Small intestine (tissue), 7 donors: ENCODE measurements at regions not wholly inside any gene's neighbourhood (a gene's known extent, or its start where the extent isn't known, plus 50 kb on each side); places are given as distances from the start of the nearest gene placed in this dataset.
"Not testable (repeated sequence)": the region's sequence is repeated elsewhere in the genome, so short reads cannot be mapped to it uniquely, and the experiment has no call there.

Experiments
- DNase-seq, 2 donors: peaks; one replicate each; pipeline versions ENCODE4 v3.0.0 to v3.0.0-alpha.2; 2013
- FAIRE-seq: peaks from 2 replicates; lab custom pipeline; 2012; peaks lifted over from hg19 to GRCh38; lab: Jason Lieb, UNC
- H3K27ac ChIP-seq, 3 donors: one replicate each; pipeline ENCODE4 v1.5.1; 2013; ENCODE audit warnings: low read length in 2 of 3, mild to moderate bottlenecking in 2 of 3, control low read depth in 1 of 3, inconsistent platforms in 1 of 3, low read depth in 1 of 3, moderate library complexity in 1 of 3
- H3K27me3 ChIP-seq, 3 donors: one replicate each; pipeline ENCODE4 v1.6.1; 2013; ENCODE audit warnings: low read length in 3 of 3, inconsistent platforms in 1 of 3; ENCODE audit not compliant: control insufficient read depth in 3 of 3, insufficient read depth in 3 of 3
- H3K36me3 ChIP-seq, 3 donors: one replicate each; pipeline ENCODE4 v1.6.1; 2013; ENCODE audit warnings: low read length in 3 of 3, inconsistent platforms in 1 of 3, low read depth in 1 of 3, mild to moderate bottlenecking in 1 of 3, moderate library complexity in 1 of 3; ENCODE audit not compliant: control insufficient read depth in 3 of 3, insufficient read depth in 2 of 3
- H3K4me1 ChIP-seq, 3 donors: one replicate each; pipeline ENCODE4 v1.6.1; 2013; ENCODE audit warnings: low read length in 2 of 3, inconsistent platforms in 1 of 3, low read depth in 1 of 3, mild to moderate bottlenecking in 1 of 3, moderate library complexity in 1 of 3; ENCODE audit not compliant: control insufficient read depth in 3 of 3, insufficient read depth in 2 of 3
- H3K4me3 ChIP-seq, 3 donors: one replicate each; pipeline ENCODE4 v1.5.1; 2013; ENCODE audit warnings: low read length in 3 of 3, control low read depth in 1 of 3, inconsistent platforms in 1 of 3, low read depth in 1 of 3, mild to moderate bottlenecking in 1 of 3, moderate library complexity in 1 of 3
- H3K9me3 ChIP-seq, 2 donors: one replicate each; pipeline ENCODE4 v1.6.1; 2013; ENCODE audit warnings: low read depth in 1 of 2, low read length in 1 of 2; ENCODE audit not compliant: control insufficient read depth in 2 of 2, insufficient read depth in 1 of 2
- WGBS, 3 donors: extraction: QIAGEN DNeasy Blood & Tissue Kit; methylation state at CpG; one replicate each; pipeline ENCODE4 v1.1.7; 2013; 5-methylcytosine and 5-hydroxymethylcytosine counted together
- donor health status: healthy with polysubstance abuse.
- donor health status: control.
- donor health status: control.
- donor health status: Bipolar disorder and iron deficiency.
- donor health status: healthy.

DNA sequence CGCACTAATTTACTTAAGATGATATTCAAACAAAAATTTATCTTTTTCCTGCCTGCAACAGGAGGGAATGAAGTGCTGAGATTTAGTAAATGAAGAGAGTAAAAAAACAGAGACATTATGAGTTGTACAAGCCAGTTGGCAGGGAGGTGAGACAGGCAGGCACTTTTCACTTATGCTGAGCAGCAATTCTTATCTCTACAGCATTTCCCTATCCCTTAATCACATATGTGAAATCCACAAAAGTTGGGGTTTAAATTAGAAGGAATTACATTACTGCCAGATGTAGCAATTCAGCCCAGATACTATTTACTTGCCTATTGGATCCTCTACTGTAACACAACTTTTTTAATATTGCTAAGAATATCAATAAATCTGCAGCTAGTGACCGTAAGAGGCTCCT lies 314.2 kb upstream of the LRP1B start:
- Histone ChIP-seq H3K9me3 (no peaks in the 10 kb centered on the region), H3K27ac (no peak overlapping the region), H3K4me1 (no peaks in the 10 kb centered on the region), H3K4me3 (no peak overlapping the region), H3K27me3 (no peaks in the 10 kb centered on the region), H3K36me3 (no peaks in the 10 kb centered on the region)
- 57 to 87% (median 79%) methylated on average over 2 of the region's 2 CpGs for WGBS, 3 donors
- FAIRE-seq (no peak), DNase-seq (no peak)

DNA sequence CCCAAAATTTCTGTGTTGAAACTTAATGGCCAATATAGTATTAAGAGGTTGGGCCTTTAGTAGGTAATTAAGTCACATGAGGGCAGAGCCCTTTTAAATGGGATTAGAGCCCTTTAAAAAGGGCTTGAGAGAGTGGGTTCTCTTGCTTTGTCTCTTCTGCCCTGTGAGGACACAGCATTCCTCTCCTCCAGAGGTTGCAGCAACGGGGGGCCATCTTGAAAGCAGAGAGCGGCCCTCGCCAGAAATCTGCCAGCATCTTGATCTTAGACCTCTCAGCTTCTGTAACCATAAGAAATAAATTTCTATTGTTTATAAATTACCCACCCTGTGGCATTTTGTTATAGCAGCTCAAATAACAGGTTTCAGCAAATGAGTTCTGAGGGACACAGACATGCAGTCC lies 305.0 kb upstream of the LRP1B start:
- 82 to 91% (median 83%) methylated on average over 3 of the region's 3 CpGs for WGBS, 3 donors
- H3K4me3 ChIP-seq = no peak overlapping the region
- no peaks in the 10 kb centered on the region for H3K27me3 ChIP-seq
- no peaks in the 10 kb centered on the region for H3K36me3 ChIP-seq
- no peaks in the 10 kb centered on the region for H3K4me1 ChIP-seq
- H3K27ac ChIP-seq = no peak overlapping the region
- DNase-seq = no peak
- no peak for FAIRE-seq
- H3K9me3 ChIP-seq = no peaks in the 10 kb centered on the region

DNA sequence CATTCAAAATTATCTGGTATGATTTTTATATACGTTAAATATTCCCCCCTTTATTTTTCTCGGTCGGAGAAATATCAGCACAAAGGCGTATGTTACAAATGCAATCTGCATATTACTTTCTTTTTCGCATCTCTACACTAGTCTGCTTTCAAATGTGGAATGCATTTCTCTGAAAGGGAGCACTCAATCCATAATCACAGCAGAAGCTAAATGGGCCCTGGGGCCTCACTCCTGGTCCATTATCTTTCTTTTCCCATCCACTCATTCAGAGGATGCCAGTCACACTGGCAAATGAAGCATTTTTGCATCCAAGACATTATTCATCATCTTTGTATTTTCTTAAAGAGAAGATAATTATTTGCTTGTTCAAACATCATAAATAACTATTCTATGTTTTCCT lies 295.2 kb upstream of the LRP1B start:
- Histone ChIP-seq H3K27me3 (no peaks in the 10 kb centered on the region), H3K27ac (no peak overlapping the region), H3K4me3 (no peak overlapping the region), H3K36me3 (no peaks in the 10 kb centered on the region), H3K9me3 (no peaks in the 10 kb centered on the region), H3K4me1 (no peaks in the 10 kb centered on the region)
- WGBS, 3 donors = 75 to 90% (median 82%) methylated on average over 5 of the region's 5 CpGs
- FAIRE-seq (no peak), DNase-seq (no peak)

DNA sequence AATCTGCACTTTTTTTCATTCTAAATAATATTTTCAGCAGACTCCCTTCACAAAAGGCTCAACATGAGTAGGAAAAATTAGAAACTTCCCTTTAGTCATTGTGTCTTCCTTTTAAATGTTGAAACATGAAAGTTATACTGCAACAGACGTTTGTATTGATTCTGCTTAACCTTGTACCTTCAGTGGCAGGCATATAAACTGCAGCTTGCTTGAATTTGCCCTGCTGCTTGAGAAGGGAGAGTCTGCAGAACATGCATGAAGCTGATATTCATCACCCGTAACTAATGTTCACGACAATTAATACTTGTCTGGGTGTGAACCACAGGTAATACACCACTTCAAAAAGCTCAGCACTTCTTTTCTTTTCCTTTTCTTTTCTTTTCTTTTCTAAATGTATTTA lies 294.7 kb upstream of the LRP1B start:
- no peak for DNase-seq
- no peaks in the 10 kb centered on the region for H3K9me3 ChIP-seq
- H3K27me3 ChIP-seq = no peaks in the 10 kb centered on the region
- H3K4me3 ChIP-seq = no peak overlapping the region
- no peaks in the 10 kb centered on the region for H3K36me3 ChIP-seq
- no peaks in the 10 kb centered on the region for H3K4me1 ChIP-seq
- WGBS, 3 donors = 50 to 60% (median 51%) methylated on average over 3 of the region's 3 CpGs
- H3K27ac ChIP-seq = no peak overlapping the region
- FAIRE-seq = no peak

DNA sequence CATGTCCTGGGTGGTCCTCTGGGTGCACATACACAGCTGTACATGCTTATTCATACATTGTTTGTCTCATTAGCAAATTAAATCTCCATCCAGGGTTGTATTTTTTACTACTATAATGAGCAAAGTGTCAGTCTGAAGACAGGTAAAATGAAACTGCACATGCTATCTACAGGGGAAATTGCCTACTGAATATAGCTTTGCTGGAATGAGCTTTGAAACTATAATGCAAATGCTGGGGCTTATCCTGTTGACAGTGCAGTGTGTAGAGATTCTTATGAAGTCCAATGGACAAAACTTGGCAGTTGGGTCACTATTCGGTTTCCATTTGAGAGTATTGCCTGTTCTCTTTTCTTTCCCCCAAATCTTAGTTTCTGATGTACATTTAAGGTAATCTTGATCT lies 292.8 kb upstream of the LRP1B start:
- FAIRE-seq (no peak), DNase-seq (no peak)
- H3K27me3 ChIP-seq = no peaks in the 10 kb centered on the region
- H3K9me3 ChIP-seq = no peaks in the 10 kb centered on the region
- no peaks in the 10 kb centered on the region for H3K4me1 ChIP-seq
- no peak overlapping the region for H3K4me3 ChIP-seq
- no peak overlapping the region for H3K27ac ChIP-seq
- no peaks in the 10 kb centered on the region for H3K36me3 ChIP-seq
- WGBS, 3 donors = 42 to 81% (median 61%) methylated on average over 1 of the region's 1 CpG

DNA sequence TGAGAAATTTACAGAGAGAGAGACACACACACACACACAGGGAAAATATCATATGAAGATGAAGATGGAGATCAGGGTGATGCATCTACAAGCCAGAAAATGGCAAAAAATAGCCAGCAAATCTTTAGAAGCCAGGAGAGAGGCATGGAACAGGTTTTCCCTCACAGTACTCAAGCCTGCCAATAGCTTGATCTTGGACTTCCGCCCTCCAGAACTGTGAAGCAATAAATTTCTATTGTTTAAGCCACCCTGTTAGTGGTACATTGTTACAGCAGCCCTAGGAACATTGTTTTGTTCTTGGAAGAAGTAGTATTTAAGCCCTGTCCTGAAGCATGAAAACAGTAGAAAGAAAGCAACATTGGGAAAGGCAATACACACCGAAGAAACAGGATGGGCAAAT lies 292.0 kb upstream of the LRP1B start:
- no peak for FAIRE-seq
- Histone ChIP-seq H3K27ac (no peak overlapping the region), H3K9me3 (no peaks in the 10 kb centered on the region), H3K4me1 (no peaks in the 10 kb centered on the region), H3K36me3 (no peaks in the 10 kb centered on the region), H3K27me3 (no peaks in the 10 kb centered on the region), H3K4me3 (no peak overlapping the region)
- no peak for DNase-seq
- 49 to 74% (median 54%) methylated on average over 2 of the region's 2 CpGs for WGBS, 3 donors

DNA sequence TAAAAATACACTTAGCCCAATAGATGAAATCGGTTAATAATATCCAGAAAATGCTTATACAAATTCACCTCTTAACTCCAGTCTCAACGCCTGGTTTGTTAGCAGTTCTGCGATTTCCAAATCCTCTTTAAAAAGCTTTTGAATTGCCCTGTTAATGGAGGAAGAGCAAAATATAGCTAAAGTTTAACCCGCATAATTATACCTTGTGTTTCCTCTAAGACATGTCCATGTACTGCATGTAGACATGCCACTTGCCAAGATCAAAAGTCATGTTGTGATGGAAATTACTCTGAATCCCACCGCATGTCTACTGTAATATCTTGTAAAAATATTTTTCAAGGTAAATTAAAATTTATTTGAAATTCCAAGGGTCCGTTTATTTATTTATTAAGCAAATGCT lies 291.2 kb upstream of the LRP1B start:
- no peaks in the 10 kb centered on the region for H3K27me3 ChIP-seq
- H3K4me1 ChIP-seq = no peaks in the 10 kb centered on the region
- H3K36me3 ChIP-seq = no peaks in the 10 kb centered on the region
- DNase-seq (no peak), FAIRE-seq (no peak)
- H3K9me3 ChIP-seq = no peaks in the 10 kb centered on the region
- WGBS, 3 donors = 81 to 91% (median 87%) methylated on average over 6 of the region's 6 CpGs
- H3K27ac ChIP-seq = no peak overlapping the region
- H3K4me3 ChIP-seq = no peak overlapping the region

DNA sequence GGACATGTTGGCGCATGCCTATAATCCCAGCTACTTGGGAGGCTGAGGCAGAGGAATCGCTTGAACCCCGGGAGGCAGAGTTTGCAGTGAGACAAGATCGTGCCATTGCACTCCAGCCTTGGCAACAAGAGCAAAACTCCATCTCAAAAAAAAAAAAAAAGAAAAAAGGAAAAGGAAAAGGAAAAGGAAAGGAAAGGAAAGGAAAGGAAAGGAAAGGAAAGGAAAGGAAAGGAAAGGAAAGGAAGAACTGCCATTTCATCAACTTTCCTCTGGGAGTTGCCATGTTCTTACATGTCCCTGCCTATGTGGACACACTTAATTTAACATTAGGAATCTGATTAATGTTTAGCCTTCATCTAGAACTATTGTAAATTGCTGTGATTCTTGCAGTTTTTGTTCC lies 287.9 kb upstream of the LRP1B start:
- H3K4me3 ChIP-seq, H3K4me1 ChIP-seq, H3K36me3 ChIP-seq, H3K27ac ChIP-seq, DNase-seq, FAIRE-seq, H3K9me3 ChIP-seq, H3K27me3 ChIP-seq: not testable (repeated sequence)
- WGBS, 3 donors = 90 to 95% (median 92%) methylated on average over 4 of the region's 4 CpGs

DNA sequence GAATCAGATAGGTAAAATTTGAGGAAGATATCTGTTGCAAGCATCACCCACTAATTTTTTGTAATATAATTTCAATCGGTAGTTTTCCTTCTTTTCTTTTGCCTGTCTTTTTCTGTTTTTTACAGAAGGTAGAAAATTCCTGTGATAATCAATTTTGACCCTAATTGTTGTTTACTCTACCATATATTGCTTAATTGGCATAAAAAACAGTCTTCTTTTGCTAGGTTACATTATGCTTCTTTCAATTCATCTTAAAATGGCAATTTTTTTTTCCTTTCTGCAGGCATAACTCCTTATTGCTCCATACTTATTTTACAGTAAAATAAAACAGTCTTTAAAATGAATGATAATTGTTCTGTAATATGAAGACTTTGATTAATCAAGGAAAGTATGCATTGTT lies 286.2 kb upstream of the LRP1B start:
- 89 to 100% (median 90%) methylated on average over 1 of the region's 1 CpG for WGBS, 3 donors
- DNase-seq = no peak
- FAIRE-seq = no peak
- no peaks in the 10 kb centered on the region for H3K9me3 ChIP-seq
- H3K4me3 ChIP-seq = no peak overlapping the region
- no peaks in the 10 kb centered on the region for H3K36me3 ChIP-seq
- H3K27me3 ChIP-seq = no peaks in the 10 kb centered on the region
- no peaks in the 10 kb centered on the region for H3K4me1 ChIP-seq
- no peak overlapping the region for H3K27ac ChIP-seq
